ENCODE measurements at regions not wholly inside any gene's neighbourhood (a gene's known extent, or its start where the extent isn't known, plus 50 kb on each side); places are given as distances from the start of the nearest gene placed in this dataset.

DNA sequence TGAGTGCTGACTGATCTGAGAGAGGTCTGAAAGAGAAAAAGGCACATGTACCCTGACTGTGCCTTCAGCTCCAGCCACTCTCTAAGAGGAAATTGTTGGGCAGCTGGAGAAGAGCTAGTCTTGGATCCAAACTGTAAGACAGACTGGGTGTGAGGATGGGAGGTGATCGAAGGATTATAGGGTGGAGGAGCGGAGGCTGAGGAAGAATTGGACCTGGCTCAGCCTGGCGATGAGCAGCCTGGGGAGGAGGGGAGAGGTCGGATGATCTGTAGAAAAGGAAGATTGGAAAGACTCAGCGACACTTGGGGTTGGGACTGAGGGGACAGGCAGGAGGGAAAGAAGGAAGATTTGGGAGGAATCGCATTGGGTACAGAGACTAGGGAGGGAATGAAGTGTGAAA, 98.6 kb upstream of the SLC25A48 start:
- TF ChIP-seq CTCF (IDR thresholded peaks at IDR 0.05): no peak
- TF ChIP-seq POLR2A (IDR thresholded peaks at IDR 0.05): no peak

Data from body of pancreas (tissue), 4 donors.